HCT116 (cell line): ENCODE measurements at regions not wholly inside any gene's neighbourhood (a gene's known extent, or its start where the extent isn't known, plus 50 kb on each side); places are given as distances from the start of the nearest gene placed in this dataset.

Experiments used
- ATAC-seq: fragments of 200-7000 bp; cut with Tn5 transposase; 2 replicates; pipeline ENCODE4 v1.9.1; 2020; ENCODE audit warnings: mild to moderate bottlenecking, moderate library complexity
- BruUV-seq: library from RNA; stranded (reverse); fragments of 400-500 nt; replicated peaks from 2 replicates; lab custom pipeline; 2021; lab: Mats Ljungman, UMichigan
- CTCF ChIA-PET: fragments of 300-600 bp; sonication (Branson Sonifier 250); formaldehyde crosslinking; loops from one replicate; lab custom pipeline; 2021; ENCODE audit warnings: antibody characterized with exemption; lab: Charles Lee
- POLR2A ChIA-PET: fragments of 300-600, 350-600 bp; sonication (Branson Sonifier 250); formaldehyde crosslinking; loops from one replicate; lab custom pipeline; 2021; ENCODE audit warnings: antibody characterized with exemption; lab: Charles Lee
- RAD21 ChIA-PET, 2 experiments: fragments of 300-600 bp; sonication (Branson Sonifier 250); formaldehyde crosslinking; loops; one replicate each; lab custom pipeline; 2023; ENCODE audit warnings: low total read pairs in 2 of 2; ENCODE audit not compliant: uncharacterized antibody in 2 of 2, unreplicated experiment in 2 of 2, low non-redundant PET in 1 of 2; lab: Charles Lee
- DNase-seq: peaks from one replicate; pipeline ENCODE4 v3.0.0-alpha.2; 2010; ENCODE audit warnings: low read depth, low spot score
- H2AFZ ChIP-seq: fragments of 200-600 bp; shearing (Covaris generic), sonication (generic); 2 replicates; pipeline ENCODE4 v1.6.1; 2017; ENCODE audit warnings: low read depth, mixed run types, mixed read lengths, antibody characterized with exemption, low read length; ENCODE audit not compliant: poor library complexity, severe bottlenecking
- H3K27ac ChIP-seq: 2 replicates; pipeline ENCODE4 v1.5.1; 2012; ENCODE audit warnings: low read depth, low read length
- H3K27me3 ChIP-seq: fragments of 200-600 bp; sonication (generic); 2 replicates; pipeline ENCODE4 v1.6.1; 2016; ENCODE audit warnings: mixed run types, low read length, mixed read lengths; ENCODE audit not compliant: insufficient read depth
- H3K36me3 ChIP-seq, 2 experiments: fragments of 200-500 bp in 1 of 2; fragments of 200-600 bp in 1 of 2; sonication (Bioruptor generic) in 1 of 2; sonication (generic) in 1 of 2; 2 replicates each; pipeline versions ENCODE4 v1.5.1 to v1.6.1; 2014 to 2016; ENCODE audit warnings: low read length in 2 of 2, inconsistent platforms in 1 of 2, mixed read lengths in 1 of 2, mixed run types in 1 of 2; ENCODE audit not compliant: insufficient read depth in 2 of 2, control insufficient read depth in 1 of 2
- H3K4me1 ChIP-seq, 2 experiments: fragments of 200-600 bp in 1 of 2; sonication (generic) in 1 of 2; 2 replicates each; pipeline versions ENCODE4 v1.5.1 to v1.6.1; 2012 to 2017; ENCODE audit warnings: low read length in 2 of 2, inconsistent platforms in 1 of 2, mild to moderate bottlenecking in 1 of 2, mixed read lengths in 1 of 2, mixed run types in 1 of 2, moderate library complexity in 1 of 2; ENCODE audit not compliant: insufficient read depth in 2 of 2, control insufficient read depth in 1 of 2
- H3K4me2 ChIP-seq: fragments of 200-600 bp; sonication (generic); 2 replicates; pipeline ENCODE4 v1.6.1; 2017; ENCODE audit warnings: mixed run types, low read length, mixed read lengths
- H3K4me3 ChIP-seq, 2 experiments: fragments of 200-600 bp in 1 of 2; sonication (generic) in 1 of 2; replicated peaks in 1 of 2; 2 replicates each; pipeline ENCODE4 v1.5.1; 2011 to 2016; ENCODE audit warnings: low read length in 2 of 2, control low read depth in 1 of 2, low read depth in 1 of 2, mild to moderate bottlenecking in 1 of 2, mixed read lengths in 1 of 2, mixed run types in 1 of 2
- H3K79me2 ChIP-seq: fragments of 200-600 bp; sonication (generic); 2 replicates; pipeline ENCODE4 v1.6.1; 2017; ENCODE audit warnings: mild to moderate bottlenecking, mixed run types, low read length, moderate library complexity, mixed read lengths; ENCODE audit not compliant: insufficient read depth
- H3K9ac ChIP-seq: fragments of 200-600 bp; sonication (generic); 2 replicates; pipeline ENCODE4 v1.6.1; 2016; ENCODE audit warnings: low read length, mixed read lengths
- H3K9me2 ChIP-seq: fragments of 200-600 bp; sonication (generic), shearing (Covaris generic); 2 replicates; pipeline ENCODE4 v1.6.1; 2017; ENCODE audit warnings: mixed run types, mild to moderate bottlenecking, moderate library complexity; ENCODE audit not compliant: insufficient read depth
- H3K9me3 ChIP-seq, 2 experiments: fragments of 200-500 bp in 1 of 2; fragments of 200-600 bp in 1 of 2; sonication (Bioruptor generic) in 1 of 2; sonication (generic) in 1 of 2; 2 replicates each; pipeline ENCODE4 v1.6.1; 2014 to 2017; ENCODE audit warnings: low read length in 2 of 2, mixed read lengths in 2 of 2, inconsistent platforms in 1 of 2, low read depth in 1 of 2, mild to moderate bottlenecking in 1 of 2, mixed run types in 1 of 2, moderate library complexity in 1 of 2; ENCODE audit not compliant: control insufficient read depth in 1 of 2, insufficient read depth in 1 of 2
- H4K20me1 ChIP-seq: fragments of 200-600 bp; sonication (generic), shearing (Covaris generic); 2 replicates; pipeline ENCODE4 v1.6.1; 2017; ENCODE audit warnings: mixed run types, mild to moderate bottlenecking, moderate library complexity; ENCODE audit not compliant: insufficient read depth
- ATF3 ChIP-seq: IDR thresholded peaks from 2 replicates; pipeline ENCODE4 v1.6.1; 2012
- CBX3 ChIP-seq: IDR thresholded peaks from 2 replicates; pipeline ENCODE4 v1.6.1; 2012; ENCODE audit warnings: low read depth
- CTCF ChIP-seq, 3 experiments: fragments of 200-600 bp in 1 of 3; sonication (generic) in 1 of 3; IDR thresholded peaks in 2 of 3; conservative IDR thresholded peaks in 1 of 3; 2 replicates each; pipeline ENCODE4 v1.5.1; 2012 to 2017; ENCODE audit warnings: low read depth in 2 of 3, low read length in 2 of 3, antibody characterized with exemption in 1 of 3, borderline replicate concordance in 1 of 3, control low read depth in 1 of 3, mild to moderate bottlenecking in 1 of 3, mixed read lengths in 1 of 3, mixed run types in 1 of 3, moderate library complexity in 1 of 3; ENCODE audit not compliant: insufficient read depth in 1 of 3
- ELF1 ChIP-seq: IDR thresholded peaks from 2 replicates; pipeline ENCODE4 v1.6.1; 2012; ENCODE audit warnings: low read depth, borderline replicate concordance
- EZH2phosphoT487 ChIP-seq: fragments of 200-600 bp; IDR thresholded peaks from 2 replicates; pipeline ENCODE4 v1.6.1; 2018; ENCODE audit warnings: antibody characterized with exemption, borderline replicate concordance
- FOSL1 ChIP-seq: IDR thresholded peaks from 2 replicates; pipeline ENCODE4 v1.6.1; 2012; ENCODE audit warnings: low read depth
- JUND ChIP-seq: IDR thresholded peaks from 2 replicates; pipeline ENCODE4 v1.6.1; 2012
- MAX ChIP-seq: IDR thresholded peaks from 2 replicates; pipeline ENCODE4 v1.6.1; 2012
- POLR2A ChIP-seq: IDR thresholded peaks from 2 replicates; pipeline ENCODE4 v1.7.0; 2011; ENCODE audit warnings: borderline replicate concordance; ENCODE audit not compliant: insufficient read depth, insufficient read length; ENCODE audit errors: extremely low read depth
- RAD21 ChIP-seq: IDR thresholded peaks from 2 replicates; pipeline ENCODE4 v1.6.1; 2012; ENCODE audit warnings: low read depth, mild to moderate bottlenecking
- REST ChIP-seq: IDR thresholded peaks from 2 replicates; pipeline ENCODE4 v1.6.1; 2012; ENCODE audit warnings: low read depth
- SP1 ChIP-seq: IDR thresholded peaks from 2 replicates; pipeline ENCODE4 v1.6.1; 2012; ENCODE audit warnings: low read depth
- SRF ChIP-seq: IDR thresholded peaks from 2 replicates; pipeline ENCODE4 v1.6.1; 2012; ENCODE audit warnings: low read depth
- TCF7L2 ChIP-seq: IDR thresholded peaks from 2 replicates; pipeline ENCODE4 v1.7.0; 2011; ENCODE audit warnings: borderline replicate concordance, inconsistent platforms; ENCODE audit not compliant: insufficient read depth, insufficient read length; ENCODE audit errors: extremely low read depth
- ZNF274 ChIP-seq: fragments of 200-500 bp; sonication (Bioruptor generic); IDR thresholded peaks from 2 replicates; pipeline ENCODE4 v1.6.1; 2014; ENCODE audit warnings: mild to moderate bottlenecking, low read depth, low read length, inconsistent platforms
- intact Hi-C: fragments of 100-400 bp; cut with micrococcal nuclease; formaldehyde crosslinking; loops from 2 replicates; pipeline ENCODE4 v1.10.0; 2022

DNA sequence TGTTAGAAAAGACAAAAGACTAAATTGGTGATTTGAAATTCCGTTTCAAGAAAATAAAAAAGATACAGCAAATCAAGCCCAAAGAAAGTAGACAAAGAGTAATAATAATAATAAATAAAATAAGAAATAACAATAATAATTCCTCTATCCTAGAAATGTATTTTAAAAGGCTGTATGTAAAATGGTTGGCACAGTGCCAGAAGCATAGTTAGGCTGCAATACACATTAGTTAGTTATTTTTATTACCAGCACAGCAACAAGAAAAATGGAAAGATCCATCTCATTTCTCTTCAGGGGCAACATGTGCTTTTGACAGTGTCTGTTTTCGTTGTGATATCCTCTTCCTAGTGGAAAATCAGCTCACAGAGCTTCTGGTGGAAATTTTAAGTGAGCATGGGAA is 174.1 kb upstream of the TMTC1 start:
- Histone ChIP-seq H3K4me2 (no peak overlapping the region), H3K36me3 (no peaks in the 10 kb centered on the region), H3K9me2 (no peaks in the 10 kb centered on the region), H3K9ac (no peak overlapping the region), H3K79me2 (no peaks in the 10 kb centered on the region), H3K4me3 (no peak overlapping the region), H3K4me1 (no peaks in the 10 kb centered on the region), H3K9me3 (no peaks in the 10 kb centered on the region), H3K27ac (no peak overlapping the region), H4K20me1 (peaks cover 2% of the 10 kb centered on the region; the same call in 1 of the 2 replicates), H3K27me3 (no peaks in the 10 kb centered on the region), H2AFZ (no peak overlapping the region)
- ChIA-PET POLR2A (no interaction called here), CTCF (no interaction called here), RAD21 (no interaction called here)
- intact Hi-C loops = loop anchor here (2.0 kb wide), 1 partner anchor 15 kb away; no protein-coding TSS in a partner anchor
- ATAC-seq = no peak
- TF ChIP-seq FOSL1 (no peak), MAX (no peak), CBX3 (no peak), SRF (no peak), ZNF274 (no peak), POLR2A (no peak), JUND (no peak), ELF1 (no peak), REST (no peak), ATF3 (no peak), CTCF (IDR thresholded peaks at IDR 0.05 in 2 of 3, conservative IDR thresholded peaks at IDR 0.05 in 1 of 3; ENCODE audit: borderline replicate concordance in 1 of 3, insufficient read depth in 1 of 3, low read depth in 2 of 3, low read length in 2 of 3) (no peak), SP1 (no peak), TCF7L2 (no peak), EZH2phosphoT487 (no peak), RAD21 (no peak)
- no peak for DNase-seq
- no TSS peak for BruUV-seq
